Suppressor macrophage (primary cell): ENCODE measurements at regions not wholly inside any gene's neighbourhood (a gene's known extent, or its start where the extent isn't known, plus 50 kb on each side); places are given as distances from the start of the nearest gene placed in this dataset.
"Not testable (repeated sequence)": the region's sequence is repeated elsewhere in the genome, so short reads cannot be mapped to it uniquely, and the experiment has no call there.

Source experiments
- DNase-seq, 4 experiments: peaks; one replicate each; pipeline ENCODE4 v3.0.0-alpha.2; 2020 to 2022

GRCh38 chr6:145283209-145283608, 452.1 kb downstream of the EPM2A start:
- not testable (repeated sequence) for DNase-seq

- no peak for DNase-seq
These were observed 451.5 kb downstream of the EPM2A start for GRCh38 chr6:145283856-145284255.

DNA sequence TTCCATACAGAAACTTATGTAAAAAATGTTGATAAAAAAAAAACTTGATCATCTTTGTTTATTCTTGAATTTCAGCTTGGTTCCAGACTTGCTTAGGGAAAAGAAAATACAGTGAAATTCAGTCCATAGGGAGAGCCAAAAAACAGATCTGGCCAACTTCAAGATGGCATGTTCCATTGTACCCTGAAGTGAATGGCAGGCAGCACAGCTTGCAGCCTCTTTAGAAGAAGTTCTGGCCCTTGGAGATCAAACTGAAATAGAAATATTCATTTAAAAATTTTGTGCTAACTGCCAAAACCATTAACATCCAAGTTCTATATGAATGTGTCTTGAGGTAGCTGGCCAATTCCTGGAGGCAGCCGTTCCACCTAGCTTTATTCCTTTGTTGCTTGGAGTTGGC, 448.4 kb downstream of the EPM2A start:
- DNase-seq = no peak

DNA sequence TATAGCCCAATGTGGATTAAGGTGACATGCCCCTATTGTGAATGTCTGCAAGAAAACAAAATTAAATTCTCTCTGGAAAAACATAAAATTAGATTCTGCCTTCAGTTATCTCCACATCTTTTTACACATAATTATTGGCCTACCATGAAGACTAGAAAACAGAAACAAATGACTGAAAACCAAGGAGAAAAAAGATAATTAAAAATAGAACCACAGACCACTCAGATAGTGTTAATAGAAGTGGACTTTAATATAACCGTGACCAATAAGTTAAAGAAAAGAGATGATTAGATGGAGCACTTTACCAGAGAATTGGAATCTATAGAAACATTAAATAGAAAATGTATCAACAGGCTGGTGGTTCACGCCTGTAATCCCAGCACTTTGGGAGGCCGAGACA, 445.7 kb downstream of the EPM2A start:
- DNase-seq = no peak

- no peak for DNase-seq
These were observed 445.2 kb downstream of the EPM2A start for GRCh38 chr6:145290122-145290521.

GRCh38 chr6:145292066-145292465, 443.3 kb downstream of the EPM2A start:
- DNase-seq = no peak

GRCh38 chr6:145294942-145295341, 440.4 kb downstream of the EPM2A start:
- no peak for DNase-seq

DNA sequence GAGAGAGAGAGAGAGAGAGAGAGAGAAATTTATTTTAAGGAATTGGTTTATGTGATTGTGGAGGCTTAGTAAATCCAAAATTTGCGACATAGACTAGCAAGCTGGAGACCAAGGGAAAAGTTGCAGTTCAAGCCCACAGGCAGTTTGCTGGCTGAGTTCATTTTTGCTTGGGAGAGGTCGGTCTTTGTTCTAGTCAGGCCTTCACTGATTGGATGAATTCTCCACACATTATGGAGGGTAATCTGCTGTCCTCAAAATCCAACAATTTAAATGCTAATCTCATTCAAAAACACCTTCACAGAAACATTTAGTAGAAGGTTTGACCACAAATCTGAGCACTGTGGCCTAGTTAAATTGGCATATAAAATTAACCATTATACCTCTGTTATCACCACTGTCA, 439.6 kb downstream of the EPM2A start:
- DNase-seq = no peak

DNA sequence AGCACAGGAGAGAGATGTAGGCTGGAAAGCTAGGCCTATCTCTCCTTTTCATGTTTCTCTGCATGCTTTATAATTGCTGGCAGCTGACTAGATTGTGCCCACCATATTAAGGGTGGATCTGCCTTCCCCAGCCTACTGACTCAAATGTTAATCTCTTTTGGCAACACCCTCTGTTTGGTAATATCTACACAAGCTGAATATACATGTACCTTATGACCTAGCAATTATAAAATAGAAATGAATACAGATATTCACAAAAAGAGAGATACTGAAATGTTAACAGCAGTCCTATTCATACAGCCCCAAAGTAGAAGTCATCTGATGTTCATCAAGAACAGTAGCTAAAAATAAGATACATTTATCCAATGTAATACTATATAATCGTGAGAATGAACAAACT, 429.6 kb downstream of the EPM2A start:
- DNase-seq = no peak

GRCh38 chr6:145306489-145306888, 428.8 kb downstream of the EPM2A start:
- no peak for DNase-seq

- DNase-seq = no peak
These were observed 425.3 kb downstream of the EPM2A start for GRCh38 chr6:145309842-145310535.

- DNase-seq = no peak
These were observed 422.8 kb downstream of the EPM2A start for GRCh38 chr6:145312481-145312880.

GRCh38 chr6:145313041-145313855, 422.1 kb downstream of the EPM2A start:
- no peak for DNase-seq

- no peak for DNase-seq
These were observed 419.2 kb downstream of the EPM2A start for GRCh38 chr6:145315982-145316600.

GRCh38 chr6:145318952-145319351, 416.4 kb downstream of the EPM2A start:
- no peak for DNase-seq

DNA sequence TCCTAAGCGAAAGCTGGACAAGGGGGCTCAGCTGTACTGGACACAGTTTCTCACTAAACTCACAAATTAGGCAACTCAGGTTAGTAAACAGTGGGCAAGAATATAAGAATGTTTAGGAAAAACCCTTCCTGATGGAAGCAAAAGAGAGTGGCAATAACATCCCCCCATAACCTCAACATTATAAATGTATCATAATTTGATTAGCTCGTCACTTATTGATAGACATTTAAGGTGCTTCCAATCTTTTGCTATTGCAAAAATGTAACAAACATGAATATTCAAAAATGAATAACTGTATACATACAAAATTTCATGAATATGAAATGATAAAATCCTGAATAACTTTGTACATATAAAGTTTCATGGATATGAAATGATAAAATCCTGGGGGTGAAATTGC, 415.7 kb downstream of the EPM2A start:
- DNase-seq = no peak

DNA sequence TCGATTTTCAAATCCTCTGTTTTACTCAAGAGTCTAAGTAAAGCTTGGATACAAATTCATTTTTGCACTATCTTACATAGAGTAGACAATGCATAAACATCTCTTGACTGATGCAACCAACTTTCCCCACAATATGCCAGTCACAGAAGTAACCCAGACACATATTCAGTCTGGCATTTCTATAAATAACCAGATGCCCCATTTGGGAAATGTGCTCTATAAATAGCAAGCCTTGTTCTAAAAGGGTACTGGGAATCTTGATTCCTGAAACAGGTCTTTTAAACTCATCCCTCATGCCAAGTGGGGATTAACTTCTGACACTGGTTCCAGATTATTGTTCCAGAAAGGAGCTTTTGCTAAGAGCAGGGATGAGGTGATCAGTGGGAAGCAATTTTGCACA, 411.7 kb downstream of the EPM2A start:
- no peak for DNase-seq

DNA sequence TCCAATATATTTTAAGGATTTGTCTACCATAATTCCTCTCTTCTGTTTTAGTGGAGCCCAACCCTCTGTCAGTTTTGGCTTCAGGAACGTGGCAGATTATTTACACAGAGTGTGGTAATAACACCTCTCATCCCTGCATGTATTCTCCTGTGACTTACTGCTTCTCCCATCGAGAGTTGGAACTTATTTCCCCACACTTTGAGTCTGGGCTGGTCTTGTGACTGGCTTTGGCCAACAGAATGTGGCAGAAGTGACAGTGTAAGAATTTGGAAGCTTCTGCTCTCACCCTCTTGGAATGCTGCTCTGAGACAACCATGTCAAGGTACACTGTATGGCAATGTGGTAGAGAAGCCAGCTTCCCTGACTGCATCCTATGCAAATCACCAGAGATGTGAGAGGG, 407.7 kb downstream of the EPM2A start:
- no peak for DNase-seq

DNA sequence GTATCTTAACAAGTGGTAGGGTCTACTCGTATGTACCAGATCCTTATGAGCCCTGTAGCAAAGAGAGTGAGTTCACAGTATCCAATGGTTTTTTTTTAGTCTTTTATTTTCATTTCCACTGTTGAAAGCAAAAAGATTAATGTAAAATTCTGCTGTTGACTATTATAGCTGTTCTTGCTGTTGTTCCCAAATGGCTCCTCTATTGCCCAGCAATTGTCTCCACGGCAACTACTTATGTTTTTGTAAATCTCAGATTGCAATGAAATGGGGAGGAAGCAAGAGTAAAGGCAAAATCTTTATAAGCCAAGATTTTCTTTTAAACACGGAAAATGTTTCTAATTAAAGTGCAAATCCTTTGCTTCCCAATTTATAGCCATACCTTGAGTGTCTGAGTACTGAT, 406.1 kb downstream of the EPM2A start:
- DNase-seq = no peak

DNA sequence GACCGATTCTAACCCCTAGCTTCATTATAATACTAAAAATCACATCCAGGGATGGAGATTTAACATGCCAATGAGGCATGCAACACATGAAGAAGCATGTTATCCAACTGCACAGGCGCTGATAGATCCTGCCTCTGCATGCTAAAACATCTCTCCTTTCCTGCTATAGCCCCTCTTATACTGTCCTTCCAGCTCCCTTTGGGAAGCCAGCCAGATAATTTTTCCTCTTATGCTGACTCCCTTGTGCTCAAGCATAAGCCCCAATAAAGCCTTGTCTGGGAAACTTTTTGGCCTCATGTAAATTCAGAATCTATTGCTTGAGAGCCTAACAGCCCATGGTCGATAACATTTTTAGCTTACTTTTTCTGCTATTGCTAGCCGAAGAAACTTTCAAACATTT, 404.3 kb downstream of the EPM2A start:
- no peak for DNase-seq

GRCh38 chr6:145332011-145332410, 403.3 kb downstream of the EPM2A start:
- DNase-seq = no peak

- no peak for DNase-seq
These were observed 399.2 kb downstream of the EPM2A start for GRCh38 chr6:145336119-145336518.

DNA sequence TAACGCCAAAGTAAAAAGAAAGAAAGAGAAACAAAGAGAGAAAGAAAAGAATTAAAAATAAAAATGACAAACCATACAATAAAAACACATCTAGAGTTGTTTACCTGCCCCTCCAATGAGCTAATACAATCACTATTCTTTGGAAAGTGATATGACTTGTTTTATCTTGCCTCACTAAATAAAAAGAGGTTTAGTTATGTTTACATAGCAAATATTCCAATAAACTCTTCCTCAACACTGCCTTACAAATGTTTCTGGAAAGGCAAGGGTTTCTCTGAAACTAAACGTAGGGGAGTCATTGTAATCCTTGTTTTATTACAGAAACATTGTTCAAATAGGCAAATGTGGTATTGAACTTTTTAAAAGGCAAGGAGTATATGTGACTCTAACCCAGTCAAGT, 396.2 kb downstream of the EPM2A start:
- DNase-seq = no peak

DNA sequence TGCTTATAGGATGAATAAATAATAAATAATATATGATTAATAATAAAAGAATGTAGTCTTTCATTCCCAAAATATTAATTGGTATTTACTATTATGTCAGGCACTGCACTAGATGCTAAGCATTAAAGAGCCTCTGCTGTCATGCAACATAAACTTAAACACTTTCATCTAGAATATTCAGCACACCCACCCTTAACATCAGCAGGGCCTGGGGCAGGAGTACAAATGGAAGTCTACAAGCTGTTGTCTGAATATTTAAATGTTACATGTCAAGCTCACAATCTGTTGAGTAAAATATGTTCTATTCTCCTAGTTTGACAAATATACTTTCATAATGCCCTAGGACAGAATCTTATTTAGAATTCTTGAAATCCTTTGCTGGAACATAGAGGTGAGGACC, 395.1 kb downstream of the EPM2A start:
- DNase-seq = no peak
